Common myeloid progenitor, CD34-positive (primary cell): ENCODE measurements at regions not wholly inside any gene's neighbourhood (a gene's known extent, or its start where the extent isn't known, plus 50 kb on each side); places are given as distances from the start of the nearest gene placed in this dataset.

Experiments
- CTCF ChIA-PET: fragments of 350-600 bp; sonication (Branson Sonifier 250); formaldehyde crosslinking; loops from one replicate; lab custom pipeline; 2021; ENCODE audit warnings: antibody characterized with exemption; lab: Charles Lee
- POLR2A ChIA-PET: fragments of 350-600 bp; sonication (Branson Sonifier 250); formaldehyde crosslinking; loops from one replicate; lab custom pipeline; 2021; ENCODE audit warnings: antibody characterized with exemption; lab: Charles Lee
- DNase-seq, 3 donors: peaks; one replicate each; pipeline versions ENCODE4 v3.0.0 to v3.0.0-alpha.2; 2013
- H3K27ac ChIP-seq, 2 experiments: 1 replicate in 1 of 2; 2 replicates in 1 of 2; pipeline ENCODE4 v1.7.0; 2013; ENCODE audit warnings: inconsistent platforms in 2 of 2, low read length in 2 of 2, mild to moderate bottlenecking in 2 of 2, low read depth in 1 of 2, moderate library complexity in 1 of 2; ENCODE audit not compliant: severe bottlenecking in 2 of 2, insufficient read depth in 1 of 2, poor library complexity in 1 of 2
- H3K27me3 ChIP-seq, 5 experiments: replicated peaks in 2 of 5; 1 replicate in 3 of 5; 2 replicates in 2 of 5; pipeline versions ENCODE4 v1.6.1 to v1.7.0; 2013; ENCODE audit warnings: low read length in 4 of 5, mild to moderate bottlenecking in 2 of 5, moderate library complexity in 2 of 5, inconsistent platforms in 1 of 5; ENCODE audit not compliant: insufficient read depth in 5 of 5, control insufficient read depth in 4 of 5
- H3K36me3 ChIP-seq, 4 experiments: 1 replicate in 2 of 4; 2 replicates in 2 of 4; pipeline versions ENCODE4 v1.6.1 to v1.7.0; 2013; ENCODE audit warnings: low read length in 3 of 4, control low read depth in 1 of 4, mild to moderate bottlenecking in 1 of 4; ENCODE audit not compliant: control insufficient read depth in 4 of 4, insufficient read depth in 4 of 4
- H3K4me1 ChIP-seq, 4 experiments: 1 replicate in 3 of 4; 2 replicates in 1 of 4; pipeline versions ENCODE4 v1.6.1 to v1.7.1; 2013; ENCODE audit warnings: low read length in 3 of 4, mild to moderate bottlenecking in 3 of 4, control low read depth in 1 of 4, inconsistent platforms in 1 of 4, moderate library complexity in 1 of 4; ENCODE audit not compliant: control insufficient read depth in 4 of 4, insufficient read depth in 4 of 4; ENCODE audit errors: control extremely low read depth in 1 of 4
- H3K4me3 ChIP-seq, 7 experiments: 1 replicate in 4 of 7; 2 replicates in 3 of 7; pipeline versions ENCODE4 v1.5.1 to v1.7.0; 2013; ENCODE audit warnings: mild to moderate bottlenecking in 7 of 7, low read length in 6 of 7, moderate library complexity in 6 of 7, inconsistent platforms in 2 of 7, low read depth in 2 of 7, control low read depth in 1 of 7; ENCODE audit not compliant: insufficient read depth in 4 of 7, control insufficient read depth in 1 of 7; ENCODE audit errors: extremely low read depth in 1 of 7
- H3K9me3 ChIP-seq, 5 experiments: 1 replicate in 4 of 5; 2 replicates in 1 of 5; pipeline versions ENCODE4 v1.6.1 to v1.7.1; 2013; ENCODE audit warnings: low read length in 4 of 5, mild to moderate bottlenecking in 2 of 5, inconsistent platforms in 1 of 5, low read depth in 1 of 5, moderate library complexity in 1 of 5; ENCODE audit not compliant: control insufficient read depth in 4 of 5, insufficient read depth in 2 of 5; ENCODE audit errors: control extremely low read depth in 1 of 5
- WGBS: methylation state at CpG from one replicate; pipeline ENCODE4 v1.1.5; 2013; ENCODE audit not compliant: insufficient coverage; 5-methylcytosine and 5-hydroxymethylcytosine counted together

DNA sequence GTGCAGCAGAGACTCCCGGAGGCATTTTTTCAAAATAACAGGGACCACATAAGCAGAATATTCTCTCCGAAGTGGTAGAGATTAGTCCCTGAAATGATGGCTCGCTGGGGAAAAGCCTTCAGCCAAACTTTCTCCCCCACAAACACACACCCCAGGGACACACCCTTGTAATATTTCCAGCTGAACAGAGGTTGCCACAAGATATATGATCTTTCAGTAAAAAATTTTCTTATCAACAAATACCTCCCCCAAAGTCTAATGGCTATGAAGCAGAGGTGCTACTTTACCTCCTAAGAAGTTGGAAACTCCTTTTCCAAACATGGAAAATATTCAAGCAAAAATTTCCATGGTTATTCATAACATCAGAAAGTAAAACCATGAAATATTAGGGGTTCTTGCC, 190.2 kb upstream of the PALMD start:
- WGBS: 100% methylated on average over 2 of the region's 3 CpGs

DNA sequence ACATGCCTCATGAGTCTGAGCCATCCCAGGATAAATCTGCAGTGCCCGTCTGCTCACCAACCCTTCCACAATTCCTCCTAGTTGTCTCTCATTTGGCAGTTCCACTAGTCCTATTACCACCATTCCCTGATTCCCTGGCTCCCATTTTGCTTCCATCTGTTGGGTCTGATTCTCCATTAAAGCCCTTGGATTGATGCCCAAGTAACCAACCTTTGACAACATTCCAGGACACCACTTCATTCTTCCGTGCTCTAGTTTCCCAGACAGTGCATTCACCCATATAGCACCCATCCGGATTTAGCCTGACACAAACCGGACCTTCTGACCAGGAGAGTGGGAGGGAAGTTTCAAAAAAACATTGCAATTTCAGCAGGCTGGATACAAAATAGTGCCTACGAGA, 189.4 kb upstream of the PALMD start:
- Histone ChIP-seq H3K36me3 (no peaks in the 10 kb centered on the region), H3K4me3 (no peak overlapping the region), H3K9me3 (no peaks in the 10 kb centered on the region), H3K4me1 (no peaks in the 10 kb centered on the region), H3K27me3 (no peaks in the 10 kb centered on the region), H3K27ac (no peak overlapping the region)
- ChIA-PET POLR2A (no interaction called here), CTCF (no interaction called here)
- no peak for DNase-seq
- 95% methylated on average over 5 of the region's 5 CpGs for WGBS

More for the DNA sequence above, 190.2 kb upstream of the PALMD start:
- Histone ChIP-seq H3K9me3 (no peaks in the 10 kb centered on the region), H3K4me1 (no peaks in the 10 kb centered on the region), H3K4me3 (no peak overlapping the region), H3K36me3 (no peaks in the 10 kb centered on the region), H3K27ac (no peak overlapping the region), H3K27me3 (no peaks in the 10 kb centered on the region)
- POLR2A ChIA-PET: no interaction called here
- CTCF ChIA-PET: no interaction called here
- DNase-seq: no peak

DNA sequence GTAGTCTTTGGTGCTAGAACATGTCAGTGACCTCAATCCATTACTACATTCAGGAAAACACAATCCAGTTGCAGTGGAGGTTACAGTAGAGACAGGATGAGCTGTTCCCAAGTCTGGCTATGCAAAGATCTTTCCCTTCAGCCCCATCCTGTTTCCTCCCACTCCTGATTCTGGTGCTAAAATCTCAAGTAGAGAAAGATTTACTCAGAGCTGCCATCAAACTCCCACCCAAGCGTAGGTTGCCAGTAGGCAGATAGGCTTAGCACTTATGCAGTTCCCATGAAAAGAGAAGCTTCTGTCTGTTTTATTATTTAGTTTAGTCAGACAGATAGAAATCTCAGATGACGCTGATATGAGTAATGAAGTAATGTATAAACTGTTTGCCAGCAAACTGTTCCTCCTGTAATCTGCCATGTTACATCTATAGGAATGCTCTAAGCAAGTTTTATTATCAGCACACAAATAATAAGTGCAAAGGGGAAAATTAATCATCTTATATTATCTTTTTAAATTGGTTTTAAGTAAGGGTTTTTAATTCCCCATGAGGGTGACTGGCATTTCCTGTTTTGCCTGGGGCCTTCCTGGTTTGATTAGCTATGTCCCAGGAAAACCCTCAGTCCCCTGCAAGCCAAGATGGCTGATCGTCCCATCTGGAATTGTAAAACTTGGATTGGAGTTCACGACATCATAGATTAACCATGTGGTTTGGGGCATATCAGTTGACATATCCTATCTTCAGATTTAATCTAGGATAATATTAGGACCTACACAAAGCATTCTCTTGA, 188.3 kb upstream of the PALMD start:
- Histone ChIP-seq H3K27me3 (no peaks in the 10 kb centered on the region), H3K9me3 (no peaks in the 10 kb centered on the region), H3K4me3 (no peak overlapping the region), H3K4me1 (no peaks in the 10 kb centered on the region), H3K36me3 (no peaks in the 10 kb centered on the region), H3K27ac (no peak overlapping the region)
- ChIA-PET CTCF (no interaction called here), POLR2A (no interaction called here)
- no CpG with 5 or more reads among the region's 4 CpGs for WGBS
- DNase-seq: no peak

DNA sequence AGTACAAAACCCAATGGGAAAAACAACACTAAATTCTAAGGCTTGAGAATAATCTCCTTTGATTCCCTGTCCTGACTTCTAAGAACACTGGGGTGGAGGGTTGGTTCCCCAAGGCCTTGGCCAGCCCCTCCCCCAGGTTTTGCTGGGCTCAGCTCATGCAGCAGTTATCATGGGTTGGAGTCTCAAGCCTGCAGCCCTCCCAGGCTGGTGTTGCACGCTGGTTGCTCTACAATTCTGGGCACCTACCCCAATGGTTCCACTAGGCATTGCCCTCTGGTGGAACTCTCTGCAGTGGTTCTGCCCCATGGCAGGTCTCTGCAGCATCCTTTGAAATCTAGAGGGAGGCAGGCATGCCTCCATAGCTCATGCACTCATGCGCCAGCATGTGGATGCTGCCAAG, 184.4 kb upstream of the PALMD start:
- Histone ChIP-seq H3K36me3 (no peaks in the 10 kb centered on the region), H3K9me3 (no peaks in the 10 kb centered on the region), H3K27me3 (no peaks in the 10 kb centered on the region), H3K4me1 (no peaks in the 10 kb centered on the region), H3K27ac (no peak overlapping the region), H3K4me3 (no peak overlapping the region)
- POLR2A ChIA-PET: no interaction called here
- CTCF ChIA-PET: interaction anchor here (0.6 kb wide), 1 partner anchor 31 kb away, joined by 3 read pairs; no protein-coding TSS in a partner anchor
- 94% methylated on average over 2 of the region's 2 CpGs for WGBS
- DNase-seq: no peak

DNA sequence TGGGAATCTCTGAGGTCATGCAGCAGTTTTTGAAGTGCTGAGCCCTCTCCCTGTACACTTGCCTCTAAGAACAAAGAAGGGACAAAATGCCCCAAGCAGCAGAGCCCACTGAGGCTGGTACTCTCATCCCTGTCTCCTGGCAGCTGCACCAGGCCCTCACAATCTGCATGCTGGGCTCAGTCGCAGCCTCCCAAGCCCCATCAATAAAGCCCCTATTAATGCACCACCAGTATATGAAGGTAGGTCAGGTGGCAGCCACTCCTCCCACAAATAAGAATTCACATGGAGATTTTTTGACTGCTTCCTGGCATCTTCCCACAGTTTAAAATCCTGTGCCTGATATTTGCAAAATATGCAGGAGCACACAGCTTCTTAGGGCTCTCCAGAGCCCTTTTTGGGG, 181.2 kb upstream of the PALMD start:
- ChIA-PET POLR2A (interaction anchor here (0.6 kb wide), 1 partner anchor 100 kb away, joined by 5 read pairs; no protein-coding TSS in a partner anchor), CTCF (no interaction called here)
- Histone ChIP-seq H3K27me3 (no peaks in the 10 kb centered on the region), H3K27ac (no peak overlapping the region), H3K36me3 (no peaks in the 10 kb centered on the region), H3K9me3 (no peaks in the 10 kb centered on the region), H3K4me3 (no peak overlapping the region), H3K4me1 (no peaks in the 10 kb centered on the region)
- no CpG with 5 or more reads among the region's 1 CpG for WGBS
- no peak for DNase-seq

DNA sequence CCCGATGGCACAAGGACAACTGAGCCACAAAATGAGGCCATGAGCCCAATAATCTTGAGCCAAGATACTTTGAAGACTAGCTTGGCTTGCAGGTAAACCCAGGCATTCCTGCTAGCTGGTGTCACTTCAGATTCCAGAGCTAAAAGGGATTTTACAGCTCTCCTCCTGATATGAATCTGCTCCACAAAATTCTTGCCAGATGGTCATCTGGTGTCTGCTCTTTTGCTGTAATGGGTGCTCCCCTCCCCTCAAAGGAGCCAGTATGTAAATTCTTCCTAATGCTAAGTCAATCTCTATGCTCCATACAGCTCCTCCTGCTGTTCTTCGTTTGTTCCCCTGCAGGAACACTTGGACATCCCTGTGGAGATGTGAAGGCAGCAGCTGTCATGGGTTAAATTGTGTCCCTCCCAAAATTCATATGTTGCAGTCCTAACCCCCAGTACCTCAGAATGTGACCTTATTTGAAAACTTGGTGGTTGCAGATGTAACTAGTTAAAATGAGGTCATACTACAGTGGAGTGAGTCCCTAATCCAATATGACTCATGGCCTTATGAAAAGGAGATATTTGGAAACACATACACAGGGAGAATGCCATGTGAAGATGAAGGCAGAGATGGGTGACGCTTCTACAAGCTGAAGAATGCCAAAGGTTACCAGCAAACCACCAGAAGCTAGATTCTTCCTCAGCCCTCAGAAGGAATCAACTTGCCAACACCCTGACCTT, 180.6 kb upstream of the PALMD start:
- Histone ChIP-seq H3K9me3 (no peaks in the 10 kb centered on the region), H3K27ac (no peak overlapping the region), H3K36me3 (no peaks in the 10 kb centered on the region), H3K4me3 (no peak overlapping the region), H3K27me3 (no peaks in the 10 kb centered on the region), H3K4me1 (no peaks in the 10 kb centered on the region)
- no peak for DNase-seq
- CTCF ChIA-PET: no interaction called here
- POLR2A ChIA-PET: interaction anchor here (0.6 kb wide), 1 partner anchor 101 kb away, joined by 5 read pairs; no protein-coding TSS in a partner anchor
- WGBS: 96% methylated on average over 2 of the region's 3 CpGs

DNA sequence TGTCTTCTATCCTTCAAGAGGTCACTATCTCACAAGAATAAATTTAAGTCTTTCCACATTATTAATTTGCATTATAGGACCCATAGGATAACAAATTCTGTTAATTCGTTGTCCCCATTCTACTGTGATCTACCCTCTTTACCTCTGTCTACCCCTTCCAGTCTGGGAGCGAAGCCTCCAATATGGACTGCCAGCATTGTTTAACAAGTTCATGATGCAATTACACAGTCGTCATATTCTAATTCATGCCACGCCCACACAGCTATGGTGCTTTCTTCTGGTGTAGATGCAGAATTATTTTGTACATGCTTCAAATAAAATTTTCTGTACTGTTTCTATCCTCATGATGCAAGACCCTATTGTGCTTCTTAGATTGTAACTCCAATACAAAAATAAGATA, 178.3 kb upstream of the PALMD start:
- POLR2A ChIA-PET: no interaction called here
- no peak overlapping the region for H3K4me3 ChIP-seq
- DNase-seq: no peak
- CTCF ChIA-PET: no interaction called here
- H3K27ac ChIP-seq: no peak overlapping the region
- no peaks in the 10 kb centered on the region for H3K9me3 ChIP-seq
- no peaks in the 10 kb centered on the region for H3K27me3 ChIP-seq
- H3K4me1 ChIP-seq: no peaks in the 10 kb centered on the region
- no peaks in the 10 kb centered on the region for H3K36me3 ChIP-seq
- WGBS: 87% methylated on average over 2 of the region's 4 CpGs
